GM21447 (cell line): ENCODE measurements at regions not wholly inside any gene's neighbourhood (a gene's known extent, or its start where the extent isn't known, plus 50 kb on each side); places are given as distances from the start of the nearest gene placed in this dataset.

Source experiments
- ATAC-seq: cut with Tn5 transposase; IDR thresholded peaks from one replicate; pipeline ENCODE4 v1.9.1; 2021; ENCODE audit not compliant: unreplicated experiment

DNA sequence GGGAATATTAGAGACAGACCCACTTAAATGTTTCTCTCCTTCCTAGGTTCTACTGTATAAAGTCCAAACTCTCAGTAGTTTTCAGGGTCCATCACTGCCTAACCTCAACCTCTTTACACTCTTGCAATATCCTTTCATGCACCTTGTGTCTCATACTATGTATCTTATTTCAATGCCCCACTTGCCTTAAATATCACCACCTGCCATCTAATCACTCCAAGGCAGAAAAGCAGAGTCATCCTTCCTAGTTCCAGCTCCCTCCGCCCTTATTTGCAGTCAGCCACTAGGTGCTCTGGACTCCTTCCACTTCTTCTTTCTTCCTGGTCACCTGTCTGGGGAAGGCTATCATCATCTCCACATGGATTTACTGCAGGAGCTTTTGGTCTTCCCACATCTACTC, 322.0 kb downstream of the MFSD1 start:
- ATAC-seq, result no peak

DNA sequence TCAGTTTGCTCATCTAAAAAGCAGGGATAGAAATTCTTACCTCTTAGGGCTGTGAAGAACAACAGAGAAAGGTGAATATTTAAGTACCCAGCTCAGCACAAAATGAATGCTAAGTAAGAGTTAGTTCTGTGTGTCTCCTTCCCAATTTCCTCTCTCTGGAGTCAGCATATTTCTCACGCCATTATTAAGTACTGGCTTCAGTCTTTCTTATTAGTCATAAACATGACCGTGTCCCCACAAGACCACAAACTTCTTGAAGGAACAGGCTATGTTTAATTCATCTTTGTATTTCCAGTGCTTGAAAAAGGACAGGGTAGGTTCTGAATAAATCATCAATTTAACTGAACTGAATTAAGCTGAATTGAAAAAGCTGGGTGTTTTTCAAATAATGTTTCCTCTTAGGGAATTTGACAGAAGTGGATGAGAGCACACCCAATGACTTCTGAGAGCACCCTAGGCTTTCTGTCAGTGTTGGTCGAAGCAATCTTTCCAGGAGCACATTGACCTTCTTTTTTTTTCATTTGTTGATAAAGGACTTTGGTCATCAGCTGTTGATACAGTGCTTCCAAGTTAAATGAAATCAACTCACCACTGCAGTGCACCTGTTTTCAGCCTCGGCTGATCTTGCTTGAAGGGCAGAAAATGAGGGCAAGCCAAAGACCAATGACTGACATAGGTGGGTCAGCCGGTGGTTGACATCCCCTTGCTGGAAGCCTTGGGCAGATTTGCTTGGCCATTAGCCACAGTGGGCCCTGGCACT, 324.6 kb downstream of the MFSD1 start:
- no peak for ATAC-seq

DNA sequence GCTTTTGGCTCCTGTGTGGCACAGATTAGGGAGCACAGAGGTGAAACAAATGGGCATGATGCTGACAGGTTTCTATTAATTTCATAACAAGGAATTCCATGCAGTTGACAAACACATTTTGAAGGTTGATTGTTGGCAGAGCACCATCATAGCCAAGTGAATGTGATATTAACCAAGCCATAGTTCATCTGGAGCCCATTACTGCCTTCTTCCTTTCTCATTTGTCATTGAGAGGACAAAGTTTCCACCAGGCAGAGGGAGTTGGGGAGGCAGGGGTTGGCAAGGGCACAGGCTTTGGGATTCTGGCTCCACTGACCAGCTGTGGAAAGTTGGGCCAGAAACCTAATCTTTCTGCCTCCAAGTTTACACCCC, 325.2 kb downstream of the MFSD1 start:
- ATAC-seq, result no peak

DNA sequence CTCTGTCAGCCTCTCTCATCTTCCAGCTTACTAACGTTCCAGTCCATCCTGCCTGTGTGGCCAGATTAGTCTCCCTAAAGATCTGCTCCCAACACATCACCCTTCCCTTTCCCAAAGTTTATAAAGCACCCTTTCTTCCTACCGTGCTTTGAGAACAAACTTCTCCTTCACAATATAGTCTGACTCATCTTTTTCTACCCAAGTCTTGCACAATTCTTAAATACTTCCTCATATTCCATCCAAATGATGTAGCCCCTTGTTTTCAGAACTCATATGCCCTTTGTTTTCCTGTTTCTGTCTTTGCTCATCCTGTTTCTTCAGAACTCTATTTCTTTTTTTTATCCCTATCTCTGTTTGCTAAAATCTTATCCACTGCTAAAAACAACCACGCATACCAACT, 326.8 kb downstream of the MFSD1 start:
- no peak for ATAC-seq

DNA sequence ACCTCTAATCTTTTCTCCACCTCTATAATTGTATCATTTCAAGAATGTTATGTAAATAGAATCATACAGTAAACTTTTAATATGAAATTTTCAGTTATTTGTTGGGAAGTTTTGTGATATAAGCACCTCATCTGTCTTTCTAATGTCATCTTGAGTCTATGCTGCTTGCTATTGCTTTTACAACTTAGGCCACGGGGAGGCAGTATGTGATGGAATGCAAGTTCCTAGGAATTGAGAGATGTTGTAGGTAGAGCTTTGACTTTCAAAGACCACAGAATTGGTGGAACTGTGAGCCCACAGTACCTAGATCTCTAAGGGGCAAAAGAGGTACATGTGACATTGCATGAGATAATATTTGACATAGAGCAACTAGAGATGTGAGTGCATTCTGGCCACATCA, 328.3 kb downstream of the MFSD1 start:
- ATAC-seq, result no peak

DNA sequence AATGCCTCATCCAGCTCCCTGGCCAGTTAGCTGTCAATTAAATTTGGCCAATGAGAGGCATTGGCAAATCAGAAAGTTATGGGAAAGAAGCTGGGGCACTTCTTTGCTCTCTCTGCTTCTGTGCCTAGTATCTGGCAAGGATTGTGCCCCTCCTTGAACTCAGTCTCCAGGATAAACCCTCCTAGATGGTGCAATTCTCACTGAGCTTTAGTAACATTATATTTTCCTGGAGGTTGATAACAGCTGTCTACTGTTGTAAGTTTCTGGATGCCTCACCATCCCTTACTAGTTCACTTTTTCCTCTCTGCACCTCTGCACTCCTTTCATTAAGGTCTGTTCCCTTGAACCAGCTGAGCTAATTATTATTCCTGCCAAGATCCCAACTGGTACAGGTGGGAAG, 329.5 kb downstream of the MFSD1 start:
- no peak for ATAC-seq

DNA sequence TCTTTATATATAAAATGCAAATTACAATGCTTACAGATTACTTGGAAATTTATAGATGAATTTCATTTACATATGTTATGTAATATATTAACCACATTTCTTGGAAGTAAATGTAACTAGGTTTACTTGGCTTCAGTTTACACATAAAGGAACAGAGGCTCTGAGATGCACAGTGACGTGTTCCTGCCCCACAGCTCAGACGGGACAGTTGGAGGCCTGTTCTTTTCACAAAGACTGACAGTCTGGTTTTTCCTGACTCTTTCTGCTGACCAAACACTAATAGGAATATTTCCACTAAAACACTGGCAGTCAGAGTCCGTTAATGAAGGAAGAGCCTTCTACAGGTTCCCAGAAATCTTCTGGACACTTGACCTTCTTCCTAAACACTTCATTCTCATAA, 336.1 kb downstream of the MFSD1 start:
- no peak for ATAC-seq

DNA sequence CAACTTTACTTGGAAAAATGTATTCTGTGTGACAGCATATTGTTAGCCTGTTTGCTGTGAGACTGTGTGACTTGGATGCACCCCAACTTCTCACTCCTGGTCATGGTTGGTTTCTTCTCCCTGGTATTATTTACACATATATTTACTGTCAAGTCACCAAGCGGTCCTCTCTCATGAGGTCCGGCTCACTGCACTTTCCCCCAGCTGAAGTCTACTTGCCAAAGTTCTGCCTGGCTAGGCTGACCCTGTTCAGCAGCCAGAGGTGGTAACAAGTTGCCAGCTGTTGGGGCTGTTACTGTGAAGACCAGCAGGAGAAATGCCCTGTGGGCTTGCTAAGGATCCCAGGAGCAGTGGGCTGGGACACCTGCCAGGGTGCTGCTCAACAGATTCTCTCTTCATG, 337.5 kb downstream of the MFSD1 start:
- no peak for ATAC-seq

DNA sequence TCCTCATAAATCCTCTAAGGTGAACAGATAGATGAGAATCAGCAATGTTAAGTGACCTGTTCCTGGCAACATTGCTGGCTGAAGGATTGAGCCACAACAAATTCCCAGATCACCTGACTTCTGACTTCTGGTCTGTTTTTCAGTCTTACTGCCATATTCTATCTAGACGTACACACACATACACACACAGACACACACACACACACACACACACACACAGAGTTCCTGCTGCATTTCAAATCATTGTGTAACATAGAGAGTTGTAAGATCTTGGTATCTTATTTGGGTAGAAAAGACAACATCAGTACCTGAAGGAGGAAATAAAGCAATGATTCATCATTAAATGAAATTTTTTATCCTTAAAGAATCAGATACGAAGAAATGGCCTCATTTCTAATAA, 342.6 kb downstream of the MFSD1 start:
- no peak for ATAC-seq

DNA sequence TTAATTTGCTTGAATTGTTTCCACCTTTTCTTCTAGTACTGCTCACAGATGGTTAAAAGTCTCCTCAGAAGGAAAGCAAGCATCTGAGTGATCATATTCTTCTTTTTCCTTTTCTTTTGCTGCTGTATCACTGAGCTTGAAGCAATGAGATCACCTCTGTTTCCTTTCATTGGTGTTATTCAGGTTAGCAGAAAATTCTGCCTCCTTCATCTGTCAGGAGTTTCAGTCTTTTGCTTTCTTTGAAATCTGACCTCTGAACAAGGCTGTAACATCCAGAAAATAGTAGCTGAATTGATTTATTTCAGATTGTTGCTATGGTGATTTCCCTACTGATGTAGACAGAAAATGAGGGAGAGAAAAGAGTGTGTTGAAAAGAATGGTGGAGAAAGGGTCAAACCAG, 343.0 kb downstream of the MFSD1 start:
- no peak for ATAC-seq

DNA sequence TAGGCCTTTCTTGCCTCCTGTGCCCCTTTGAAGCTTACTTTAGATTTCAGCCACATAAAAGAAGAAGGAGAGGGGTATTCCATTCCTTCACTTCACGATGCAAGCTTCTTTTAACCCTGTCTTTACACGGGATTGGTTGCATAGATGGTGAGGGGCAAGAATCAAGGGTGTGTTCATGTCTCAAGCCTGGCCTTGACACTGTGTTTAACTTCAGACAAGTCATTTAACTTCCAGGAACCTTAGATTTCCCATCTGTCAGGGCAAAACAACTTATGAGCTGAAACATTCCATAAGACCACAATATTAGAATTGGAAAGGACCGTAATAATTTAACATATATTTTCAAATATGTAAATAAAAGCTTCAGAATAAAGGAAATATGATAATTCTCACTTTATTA, 344.5 kb downstream of the MFSD1 start:
- ATAC-seq, result no peak

DNA sequence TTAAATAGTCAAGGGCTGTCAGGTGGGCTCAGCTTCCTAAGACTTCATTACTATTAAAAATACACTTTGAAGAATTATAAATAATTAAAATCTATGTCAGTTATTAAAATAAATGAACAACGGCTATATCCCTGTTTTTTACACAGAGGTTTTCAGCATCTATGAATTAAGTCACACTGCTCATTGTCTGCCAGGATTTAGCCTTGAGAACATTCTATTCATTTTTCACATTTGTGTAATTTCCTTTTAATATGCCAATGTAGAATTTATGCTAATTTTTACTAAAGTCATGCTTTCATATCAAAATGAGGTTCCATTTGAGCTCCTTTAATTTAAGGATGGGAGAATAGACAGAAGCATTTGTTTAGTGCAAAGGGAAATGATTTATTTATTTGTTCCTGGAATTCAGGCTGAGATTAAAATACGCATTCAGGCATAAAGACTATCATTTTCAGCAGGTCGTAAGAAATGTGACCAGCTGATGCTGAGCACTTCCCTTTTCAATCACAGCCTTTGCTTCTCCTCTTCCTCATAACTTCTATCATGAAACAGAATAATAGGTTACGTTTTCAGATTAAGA, 345.1 kb downstream of the MFSD1 start:
- no peak for ATAC-seq

DNA sequence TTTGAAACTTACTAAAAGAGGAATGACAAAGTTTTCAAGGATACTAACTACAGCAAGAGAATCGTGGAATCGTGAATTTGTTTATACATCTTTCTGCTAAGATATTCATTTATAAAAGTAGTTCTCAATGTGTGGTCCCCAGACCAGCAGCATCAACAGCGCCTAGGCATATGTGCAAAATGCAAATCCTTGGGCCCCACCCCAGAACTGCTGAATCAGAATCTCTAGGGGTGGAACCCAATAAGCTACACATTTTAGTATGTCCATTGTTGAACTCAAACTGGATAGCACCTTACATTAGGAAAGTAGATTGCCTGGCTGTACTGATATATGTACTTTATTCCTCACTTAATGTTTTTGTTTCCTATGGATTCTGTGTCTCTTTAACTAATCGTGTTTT, 346.0 kb downstream of the MFSD1 start:
- no peak for ATAC-seq

DNA sequence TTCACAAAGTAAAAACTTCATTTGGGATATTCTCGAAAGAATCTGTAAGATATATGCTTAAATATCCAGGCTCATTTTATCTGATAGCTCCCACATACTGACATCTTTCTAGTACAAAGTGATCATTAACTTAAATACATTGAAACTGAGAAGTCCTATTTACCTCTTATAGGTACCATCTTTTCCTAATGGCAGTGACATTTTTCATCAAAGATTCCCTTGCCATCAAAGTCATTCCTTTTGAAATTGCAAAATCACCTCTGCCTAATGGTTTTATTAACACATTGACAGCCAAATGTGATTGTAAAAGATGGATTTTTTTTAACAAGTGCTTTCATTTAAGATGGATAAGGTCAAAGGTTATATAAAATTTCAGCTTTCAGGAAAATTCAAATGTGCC, 346.6 kb downstream of the MFSD1 start:
- no peak for ATAC-seq

DNA sequence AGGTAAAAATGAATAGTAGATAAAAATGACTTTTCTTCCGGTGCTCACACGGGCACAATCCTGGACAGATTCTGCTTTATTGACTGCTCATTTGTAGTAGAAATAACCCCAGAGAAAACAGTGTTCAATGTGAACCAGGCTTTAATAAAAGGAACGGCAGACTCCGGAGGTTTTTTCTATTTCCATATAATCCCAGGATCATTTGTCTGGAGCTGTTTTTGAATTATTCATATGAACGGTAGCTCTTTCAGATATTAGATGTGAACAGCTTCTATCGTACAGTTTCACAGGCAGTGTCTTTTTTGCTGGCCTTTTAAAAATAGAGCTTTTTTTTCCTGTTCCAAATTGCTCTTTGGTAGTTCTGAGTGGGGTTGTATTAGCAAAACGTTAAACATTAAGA, 347.3 kb downstream of the MFSD1 start:
- ATAC-seq, result no peak

DNA sequence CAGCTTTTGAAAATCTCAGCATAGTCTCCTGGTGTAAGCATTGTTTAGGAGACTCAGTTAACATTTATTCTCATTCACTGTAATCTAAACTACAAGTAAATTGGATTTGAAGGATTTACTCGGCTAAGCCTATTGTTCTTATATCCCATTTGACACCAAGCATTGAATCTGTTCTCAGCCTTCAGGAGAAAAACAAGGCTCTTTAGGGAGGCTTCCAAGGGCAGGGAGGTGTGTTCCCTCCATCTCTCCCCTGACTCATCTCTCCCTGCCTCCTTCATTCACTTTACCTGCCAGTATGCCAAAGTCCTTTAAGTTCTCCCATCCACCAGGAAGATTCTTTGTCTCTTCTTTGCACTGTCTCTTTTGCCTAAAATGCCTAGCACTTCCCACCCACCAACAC, 347.8 kb downstream of the MFSD1 start:
- ATAC-seq, result no peak

DNA sequence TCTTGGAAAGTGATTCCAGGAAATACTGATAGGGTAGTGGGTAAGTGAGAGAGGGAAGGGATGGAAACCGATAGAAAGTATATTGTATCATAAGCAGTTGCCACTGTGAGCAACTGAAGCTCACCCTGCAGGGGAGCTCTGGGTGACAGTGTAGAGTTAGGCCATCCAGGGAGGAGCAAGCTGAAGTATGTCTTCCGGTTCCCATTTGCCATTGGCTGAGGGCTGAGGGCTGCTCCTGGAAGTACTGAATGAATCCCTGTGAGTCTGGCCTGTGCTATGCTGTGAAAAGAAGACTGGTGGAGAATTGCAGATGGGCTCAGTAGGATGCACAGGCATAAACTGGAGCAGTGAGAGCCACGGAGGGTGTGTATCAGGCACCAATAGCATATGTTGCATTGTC, 348.3 kb downstream of the MFSD1 start:
- ATAC-seq, result no peak

DNA sequence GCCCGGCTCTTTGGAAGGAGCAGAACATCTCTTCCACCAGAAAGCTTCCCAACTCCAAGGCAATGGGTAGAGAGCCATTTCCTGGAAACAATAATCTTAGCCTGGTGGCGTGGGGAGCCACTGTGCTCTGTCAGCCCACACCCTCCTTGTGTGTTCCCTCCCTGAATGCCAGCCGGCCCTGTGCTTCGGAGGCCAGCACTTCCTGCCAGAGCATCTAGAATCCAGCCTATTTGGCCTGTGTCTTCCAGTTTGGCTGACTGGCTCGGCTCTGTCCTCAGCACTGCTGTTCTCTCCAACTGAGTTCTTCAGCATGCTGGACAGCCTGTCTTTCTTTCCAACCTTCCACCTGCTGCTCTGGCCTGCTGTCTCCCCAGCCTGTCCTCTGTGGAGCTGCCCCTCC, 349.3 kb downstream of the MFSD1 start:
- no peak for ATAC-seq

DNA sequence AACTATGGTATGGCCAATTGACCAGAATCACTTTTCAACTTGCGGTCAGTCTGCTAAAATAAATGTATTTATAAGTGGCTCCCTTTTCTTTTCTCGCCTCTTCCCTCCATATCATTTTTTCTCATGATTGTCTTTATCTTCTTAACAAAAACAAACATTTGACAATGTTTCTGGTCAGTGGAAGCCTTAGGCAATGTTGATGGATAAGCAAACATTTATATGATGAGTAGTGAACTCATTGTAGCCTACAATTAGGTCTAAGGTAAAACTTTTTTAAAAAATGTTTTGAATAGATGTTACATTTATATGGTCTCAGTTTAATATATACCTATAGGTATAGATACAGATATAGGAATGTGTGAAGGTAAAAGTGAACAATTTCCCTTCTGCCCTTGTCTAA, 355.4 kb downstream of the MFSD1 start:
- ATAC-seq, result no peak

DNA sequence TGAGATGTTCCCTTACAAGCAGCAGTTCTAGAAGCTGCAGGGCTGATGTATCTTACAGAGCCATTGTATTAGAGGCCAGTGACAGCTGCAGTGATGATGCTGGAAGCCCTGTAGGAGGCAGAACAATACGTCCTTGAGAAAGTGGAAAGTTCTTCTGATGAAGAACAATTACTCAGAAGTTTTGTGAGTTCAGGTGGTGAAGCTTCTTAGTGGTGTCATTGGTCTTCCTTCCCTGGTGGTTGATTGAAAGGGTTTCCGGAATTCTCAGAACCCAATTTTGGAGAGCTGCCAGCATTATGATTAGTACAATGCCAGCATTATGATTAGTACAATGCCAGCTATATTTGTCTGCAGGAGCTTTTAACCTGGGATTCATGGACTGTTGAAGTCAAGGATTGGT, 356.4 kb downstream of the MFSD1 start:
- no peak for ATAC-seq

DNA sequence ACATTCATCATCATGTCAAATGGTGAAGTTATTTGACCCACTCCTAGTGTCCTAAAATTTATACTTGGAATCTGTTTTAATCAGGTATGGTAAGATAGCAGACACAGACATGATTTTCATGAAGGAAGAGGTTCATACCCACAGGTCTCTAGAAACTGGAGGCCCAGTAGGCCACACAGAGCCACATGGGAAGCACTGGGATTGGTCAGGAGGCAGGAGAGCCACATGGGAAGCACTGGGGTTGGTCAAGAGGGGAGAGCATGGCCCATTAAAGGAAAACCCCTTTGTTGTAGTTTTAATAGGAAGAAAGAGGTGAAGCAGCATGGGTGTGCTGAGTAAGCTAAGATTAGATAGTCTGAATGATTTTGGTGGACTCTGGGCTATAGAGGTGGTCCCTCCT, 356.9 kb downstream of the MFSD1 start:
- ATAC-seq, result no peak

DNA sequence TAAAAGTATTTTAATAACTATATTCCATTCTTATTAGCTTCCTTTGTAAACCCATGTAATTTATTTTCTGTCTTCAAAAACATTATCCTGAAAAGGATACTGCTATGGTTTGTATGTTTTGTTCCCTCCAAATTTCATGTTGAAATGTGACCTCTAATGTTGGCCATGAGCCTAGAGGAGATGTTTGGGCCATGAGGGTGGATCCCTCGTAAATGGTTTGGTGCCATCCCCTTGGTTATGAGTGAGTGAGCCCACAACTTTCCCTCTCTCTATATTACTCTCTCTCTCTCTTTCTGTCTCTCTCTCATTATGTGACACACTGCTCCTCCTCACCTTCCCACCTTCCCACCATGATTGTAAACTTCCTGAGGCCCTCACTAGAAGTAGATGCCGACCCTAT, 357.7 kb downstream of the MFSD1 start:
- no peak for ATAC-seq

DNA sequence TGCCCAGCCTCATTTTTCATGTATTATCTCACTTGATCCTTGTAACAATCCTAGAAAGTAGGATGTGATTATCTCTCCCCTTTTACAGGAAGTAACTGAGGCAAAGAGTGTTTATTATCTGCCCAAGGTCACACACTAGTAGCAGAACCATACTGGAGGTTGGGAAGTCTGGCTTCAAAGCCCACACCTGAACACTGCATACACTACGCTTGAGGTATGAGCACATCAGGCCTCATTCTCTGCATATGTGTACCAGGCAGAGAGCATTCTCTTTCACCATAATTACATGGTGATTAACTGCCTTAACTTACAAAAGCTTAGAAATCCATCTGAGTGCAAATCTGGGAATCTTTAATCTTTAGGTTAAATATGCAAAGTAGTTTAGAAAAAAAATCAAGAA, 361.8 kb downstream of the MFSD1 start:
- ATAC-seq, result no peak
